Fibroblast of lung (primary cell): ENCODE measurements at regions not wholly inside any gene's neighbourhood (a gene's known extent, or its start where the extent isn't known, plus 50 kb on each side); places are given as distances from the start of the nearest gene placed in this dataset.

Experiments
- CTCF ChIP-seq, 2 donors: IDR thresholded peaks in 1 of 2; conservative IDR thresholded peaks in 1 of 2; 1 replicate in 1 of 2; 2 replicates in 1 of 2; pipeline ENCODE4 v1.5.1; 2011 to 2012; ENCODE audit warnings: low read length in 2 of 2, control low read depth in 1 of 2, inconsistent platforms in 1 of 2, low read depth in 1 of 2, mild to moderate bottlenecking in 1 of 2
- EZH2 ChIP-seq: IDR thresholded peaks from 2 replicates; pipeline ENCODE4 v1.5.1; 2012; ENCODE audit warnings: low read length, control low read depth, mild to moderate bottlenecking; ENCODE audit errors: missing control alignments

- TF ChIP-seq CTCF (conservative IDR thresholded peaks at IDR 0.05 in 1 of 2, IDR thresholded peaks at IDR 0.05 in 1 of 2; ENCODE audit: low read depth in 1 of 2, low read length in 2 of 2) (no peak), EZH2 (no peak)
These were observed 236.0 kb upstream of the POGK start for GRCh38 chr1:166603296-166603695.
